ENCODE measurements at regions not wholly inside any gene's neighbourhood (a gene's known extent, or its start where the extent isn't known, plus 50 kb on each side); places are given as distances from the start of the nearest gene placed in this dataset.

GRCh38 chr6:122078481-122078880 is 321.0 kb upstream of the HSF2 start:
- Histone ChIP-seq H3K27me3 (ENCODE audit: low read length) (no peaks in the 10 kb centered on the region), H4K20me1 (ENCODE audit: low read length) (no peaks in the 10 kb centered on the region), H3K9me3 (ENCODE audit: low read length) (no peaks in the 10 kb centered on the region), H3K4me2 (ENCODE audit: low read length) (no peak overlapping the region), H3K27ac (ENCODE audit: low read length) (no peak overlapping the region), H3K79me2 (ENCODE audit: low read length) (no peaks in the 10 kb centered on the region), H3K9me2 (replicated peaks; ENCODE audit: low read length) (no peaks in the 10 kb centered on the region), H3K9ac (ENCODE audit: low read length) (no peak overlapping the region), H3K4me1 (ENCODE audit: insufficient read depth, low read length) (no peaks in the 10 kb centered on the region), H2AFZ (ENCODE audit: low read length) (no peak overlapping the region), H3K36me3 (ENCODE audit: low read depth, low read length) (no peaks in the 10 kb centered on the region), H3K4me3 (ENCODE audit: low read length) (no peak overlapping the region), H3F3A (ENCODE audit: low read length, unreplicated experiment) (no peaks in the 10 kb centered on the region)
- POLR2A ChIA-PET (ENCODE audit: unreplicated experiment) = no interaction called here
- no TSS peak for BruUV-seq (replicated peaks)
- no peak for DNase-seq
- ATAC-seq = no peak
- TF ChIP-seq EZH2phosphoT487 (IDR thresholded peaks at IDR 0.05; ENCODE audit: borderline replicate concordance, low read length) (no peak), EZH2 (IDR thresholded peaks at IDR 0.05; ENCODE audit: low read length, unreplicated experiment) (no peak)
- TF ChIP-seq, protein P1, sequence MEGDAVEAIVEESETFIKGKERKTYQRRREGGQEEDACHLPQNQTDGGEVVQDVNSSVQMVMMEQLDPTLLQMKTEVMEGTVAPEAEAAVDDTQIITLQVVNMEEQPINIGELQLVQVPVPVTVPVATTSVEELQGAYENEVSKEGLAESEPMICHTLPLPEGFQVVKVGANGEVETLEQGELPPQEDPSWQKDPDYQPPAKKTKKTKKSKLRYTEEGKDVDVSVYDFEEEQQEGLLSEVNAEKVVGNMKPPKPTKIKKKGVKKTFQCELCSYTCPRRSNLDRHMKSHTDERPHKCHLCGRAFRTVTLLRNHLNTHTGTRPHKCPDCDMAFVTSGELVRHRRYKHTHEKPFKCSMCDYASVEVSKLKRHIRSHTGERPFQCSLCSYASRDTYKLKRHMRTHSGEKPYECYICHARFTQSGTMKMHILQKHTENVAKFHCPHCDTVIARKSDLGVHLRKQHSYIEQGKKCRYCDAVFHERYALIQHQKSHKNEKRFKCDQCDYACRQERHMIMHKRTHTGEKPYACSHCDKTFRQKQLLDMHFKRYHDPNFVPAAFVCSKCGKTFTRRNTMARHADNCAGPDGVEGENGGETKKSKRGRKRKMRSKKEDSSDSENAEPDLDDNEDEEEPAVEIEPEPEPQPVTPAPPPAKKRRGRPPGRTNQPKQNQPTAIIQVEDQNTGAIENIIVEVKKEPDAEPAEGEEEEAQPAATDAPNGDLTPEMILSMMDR (conservative IDR thresholded peaks at IDR 0.05; ENCODE audit: low read depth, low read length) = no peak
- intact Hi-C loops (cut with micrococcal nuclease) = no loop called here
- CTCF ChIA-PET = no interaction called here

- POLR2A ChIA-PET (ENCODE audit: unreplicated experiment) = no interaction called here
- H3K4me1 ChIP-seq (ENCODE audit: insufficient read depth, low read length) = no peaks in the 10 kb centered on the region
- H3F3A ChIP-seq (ENCODE audit: low read length, unreplicated experiment) = no peaks in the 10 kb centered on the region
- H3K9ac ChIP-seq (ENCODE audit: low read length) = no peak overlapping the region
- ATAC-seq = no peak
- H3K36me3 ChIP-seq (ENCODE audit: low read depth, low read length) = no peaks in the 10 kb centered on the region
- H3K27ac ChIP-seq (ENCODE audit: low read length) = no peak overlapping the region
- CTCF ChIA-PET = no interaction called here
- no peak overlapping the region for H2AFZ ChIP-seq (ENCODE audit: low read length)
- no peak for DNase-seq
- no peak overlapping the region for H3K4me3 ChIP-seq (ENCODE audit: low read length)
- no peaks in the 10 kb centered on the region for H4K20me1 ChIP-seq (ENCODE audit: low read length)
- no peak for TF ChIP-seq EZH2 (IDR thresholded peaks at IDR 0.05; ENCODE audit: low read length, unreplicated experiment)
- no peak for TF ChIP-seq EZH2phosphoT487 (IDR thresholded peaks at IDR 0.05; ENCODE audit: borderline replicate concordance, low read length)
- TF ChIP-seq, protein P1 (conservative IDR thresholded peaks at IDR 0.05; ENCODE audit: low read depth, low read length) = no peak
- no peaks in the 10 kb centered on the region for H3K9me2 ChIP-seq (replicated peaks; ENCODE audit: low read length)
- BruUV-seq (replicated peaks) = no TSS peak
- intact Hi-C loops (cut with micrococcal nuclease) = no loop called here
- no peaks in the 10 kb centered on the region for H3K9me3 ChIP-seq (ENCODE audit: low read length)
- H3K4me2 ChIP-seq (ENCODE audit: low read length) = no peak overlapping the region
- no peaks in the 10 kb centered on the region for H3K27me3 ChIP-seq (ENCODE audit: low read length)
- no peaks in the 10 kb centered on the region for H3K79me2 ChIP-seq (ENCODE audit: low read length)
Observed at GRCh38 chr6:122079916-122080315, 319.5 kb upstream of the HSF2 start.

DNA sequence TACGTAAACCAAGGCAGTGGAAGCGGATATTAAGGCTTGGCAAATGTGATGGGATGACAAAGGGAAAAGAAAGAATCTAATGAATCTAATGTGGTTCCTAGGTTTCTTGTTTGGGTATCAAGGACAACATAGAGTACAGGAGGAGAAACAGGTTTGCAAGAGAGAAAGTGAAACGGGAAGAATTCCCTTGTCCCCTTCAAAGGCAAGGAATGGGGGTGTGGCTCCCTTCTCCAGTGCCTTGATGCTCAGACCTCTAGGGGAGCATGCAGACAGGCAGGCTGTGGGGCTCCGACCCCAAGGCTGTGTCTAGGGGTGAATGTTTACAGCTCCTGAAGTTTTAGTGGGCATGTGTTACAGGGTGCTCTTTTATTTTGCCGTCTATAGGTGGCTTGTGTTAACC is 317.5 kb upstream of the HSF2 start:
- Histone ChIP-seq H3K9me2 (replicated peaks; ENCODE audit: low read length) (no peaks in the 10 kb centered on the region), H3F3A (ENCODE audit: low read length, unreplicated experiment) (no peaks in the 10 kb centered on the region), H3K4me3 (ENCODE audit: low read length) (0 out of 2 replicates have a peak overlapping the region, but pooled peaks have one; percentile 37), H3K27ac (ENCODE audit: low read length) (no peak overlapping the region), H3K79me2 (ENCODE audit: low read length) (no peaks in the 10 kb centered on the region), H3K27me3 (ENCODE audit: low read length) (no peaks in the 10 kb centered on the region), H3K4me1 (ENCODE audit: insufficient read depth, low read length) (no peaks in the 10 kb centered on the region), H4K20me1 (ENCODE audit: low read length) (no peaks in the 10 kb centered on the region), H2AFZ (ENCODE audit: low read length) (0 out of 2 replicates have a peak overlapping the region, but pooled peaks have one; percentile 18), H3K36me3 (ENCODE audit: low read depth, low read length) (no peaks in the 10 kb centered on the region), H3K9ac (ENCODE audit: low read length) (no peak overlapping the region), H3K9me3 (ENCODE audit: low read length) (no peaks in the 10 kb centered on the region), H3K4me2 (ENCODE audit: low read length) (peak overlapping the region; percentile 60)
- ChIA-PET CTCF (no interaction called here), POLR2A (ENCODE audit: unreplicated experiment) (no interaction called here)
- ATAC-seq (no peak), DNase-seq (no peak)
- no TSS peak for BruUV-seq (replicated peaks)
- intact Hi-C loops (cut with micrococcal nuclease) = no loop called here
- TF ChIP-seq, protein P1 (conservative IDR thresholded peaks at IDR 0.05; ENCODE audit: low read depth, low read length) = no peak
- no peak for TF ChIP-seq EZH2phosphoT487 (IDR thresholded peaks at IDR 0.05; ENCODE audit: borderline replicate concordance, low read length)
- TF ChIP-seq EZH2 (IDR thresholded peaks at IDR 0.05; ENCODE audit: low read length, unreplicated experiment) = no peak

Data from PC-3 (cell line).